ENCODE measurements at regions not wholly inside any gene's neighbourhood (a gene's known extent, or its start where the extent isn't known, plus 50 kb on each side); places are given as distances from the start of the nearest gene placed in this dataset.
"Not testable (repeated sequence)": the region's sequence is repeated elsewhere in the genome, so short reads cannot be mapped to it uniquely, and the experiment has no call there.

- no peak for TF ChIP-seq CTCF (conservative IDR thresholded peaks at IDR 0.05; ENCODE audit: low read depth, low read length)
Observed at GRCh38 chr4:12028258-12028657, 599.6 kb upstream of the HS3ST1 start.

GRCh38 chr4:12022409-12022808, 593.7 kb upstream of the HS3ST1 start:
- no peak overlapping the region for H2AFZ ChIP-seq (ENCODE audit: low read depth)
- H3K4me1 ChIP-seq (ENCODE audit: low read depth, poor library complexity, severe bottlenecking): no peaks in the 10 kb centered on the region
- no peak overlapping the region for H3K27ac ChIP-seq
- no peaks in the 10 kb centered on the region for H3K27me3 ChIP-seq (ENCODE audit: insufficient read depth, low read depth)
- TF ChIP-seq CTCF (conservative IDR thresholded peaks at IDR 0.05; ENCODE audit: low read depth, low read length): no peak
- H3K9ac ChIP-seq: no peak overlapping the region
- H3K36me3 ChIP-seq (ENCODE audit: insufficient read depth): no peaks in the 10 kb centered on the region
- no peak overlapping the region for H3K4me3 ChIP-seq (IDR thresholded peaks at IDR 0.05; ENCODE audit: insufficient read depth, low read depth, low read length)
- no peaks in the 10 kb centered on the region for H3K79me2 ChIP-seq (ENCODE audit: insufficient read depth, low read depth)
- no peaks in the 10 kb centered on the region for H4K20me1 ChIP-seq (ENCODE audit: insufficient read depth)
- H3K4me2 ChIP-seq: no peak overlapping the region

More at GRCh38 chr4:12028258-12028657, 599.6 kb upstream of the HS3ST1 start:
- Histone ChIP-seq H3K4me2 (no peak overlapping the region), H3K36me3 (ENCODE audit: insufficient read depth) (no peaks in the 10 kb centered on the region), H2AFZ (ENCODE audit: low read depth) (no peak overlapping the region), H3K4me1 (ENCODE audit: low read depth, poor library complexity, severe bottlenecking) (no peaks in the 10 kb centered on the region), H3K27me3 (ENCODE audit: insufficient read depth, low read depth) (no peaks in the 10 kb centered on the region), H4K20me1 (ENCODE audit: insufficient read depth) (no peaks in the 10 kb centered on the region), H3K4me3 (IDR thresholded peaks at IDR 0.05; ENCODE audit: insufficient read depth, low read depth, low read length) (no peak overlapping the region), H3K9ac (no peak overlapping the region), H3K27ac (no peak overlapping the region), H3K79me2 (ENCODE audit: insufficient read depth, low read depth) (no peaks in the 10 kb centered on the region)

- Histone ChIP-seq H3K79me2 (ENCODE audit: insufficient read depth, low read depth) (no peaks in the 10 kb centered on the region), H3K9ac (no peak overlapping the region), H3K36me3 (ENCODE audit: insufficient read depth) (no peaks in the 10 kb centered on the region), H3K4me1 (ENCODE audit: low read depth, poor library complexity, severe bottlenecking) (no peaks in the 10 kb centered on the region), H3K4me2 (no peak overlapping the region), H3K27me3 (ENCODE audit: insufficient read depth, low read depth) (no peaks in the 10 kb centered on the region), H2AFZ (ENCODE audit: low read depth) (no peak overlapping the region), H4K20me1 (ENCODE audit: insufficient read depth) (no peaks in the 10 kb centered on the region), H3K27ac (no peak overlapping the region), H3K4me3 (IDR thresholded peaks at IDR 0.05; ENCODE audit: insufficient read depth, low read depth, low read length) (no peak overlapping the region)
- TF ChIP-seq CTCF (conservative IDR thresholded peaks at IDR 0.05; ENCODE audit: low read depth, low read length): no peak
Observed at GRCh38 chr4:12016729-12017128, 588.0 kb upstream of the HS3ST1 start.

- Histone ChIP-seq H3K4me3 (IDR thresholded peaks at IDR 0.05; ENCODE audit: insufficient read depth, low read depth, low read length) (no peak overlapping the region), H3K27ac (no peak overlapping the region), H3K4me2 (no peak overlapping the region), H2AFZ (ENCODE audit: low read depth) (no peak overlapping the region), H4K20me1 (ENCODE audit: insufficient read depth) (no peaks in the 10 kb centered on the region), H3K79me2 (ENCODE audit: insufficient read depth, low read depth) (no peaks in the 10 kb centered on the region), H3K36me3 (ENCODE audit: insufficient read depth) (no peaks in the 10 kb centered on the region), H3K9ac (no peak overlapping the region), H3K27me3 (ENCODE audit: insufficient read depth, low read depth) (no peaks in the 10 kb centered on the region), H3K4me1 (ENCODE audit: low read depth, poor library complexity, severe bottlenecking) (no peaks in the 10 kb centered on the region)
- no peak for TF ChIP-seq CTCF (conservative IDR thresholded peaks at IDR 0.05; ENCODE audit: low read depth, low read length)
Observed at GRCh38 chr4:12005471-12005870, 576.8 kb upstream of the HS3ST1 start.

- not testable (repeated sequence) for H3K36me3 ChIP-seq (ENCODE audit: insufficient read depth); H2AFZ ChIP-seq (ENCODE audit: low read depth); H3K27me3 ChIP-seq (ENCODE audit: insufficient read depth, low read depth); H4K20me1 ChIP-seq (ENCODE audit: insufficient read depth); H3K79me2 ChIP-seq (ENCODE audit: insufficient read depth, low read depth); H3K4me2 ChIP-seq; H3K9ac ChIP-seq; H3K4me1 ChIP-seq (ENCODE audit: low read depth, poor library complexity, severe bottlenecking); H3K27ac ChIP-seq; H3K4me3 ChIP-seq (IDR thresholded peaks at IDR 0.05; ENCODE audit: insufficient read depth, low read depth, low read length)
Observed at GRCh38 chr4:11996581-11996980, 567.9 kb upstream of the HS3ST1 start.

Measured in KMS-11 (cell line).